HG02759 (cell line): ENCODE measurements at regions not wholly inside any gene's neighbourhood (a gene's known extent, or its start where the extent isn't known, plus 50 kb on each side); places are given as distances from the start of the nearest gene placed in this dataset.

Source experiments
- ATAC-seq: cut with Tn5 transposase; IDR thresholded peaks from one replicate; pipeline ENCODE4 v1.9.1; 2021; ENCODE audit warnings: mild to moderate bottlenecking, moderate library complexity; ENCODE audit not compliant: unreplicated experiment

GRCh38 chr3:81439108-81439507 lies 322.3 kb downstream of the GBE1 start:
- no peak for ATAC-seq

GRCh38 chr3:81437683-81438082 lies 323.8 kb downstream of the GBE1 start:
- no peak for ATAC-seq

- no peak for ATAC-seq
Measured at GRCh38 chr3:81436182-81436581, 325.3 kb downstream of the GBE1 start.

- no peak for ATAC-seq
Measured at GRCh38 chr3:81435050-81435449, 326.4 kb downstream of the GBE1 start.

GRCh38 chr3:81434161-81434560 lies 327.3 kb downstream of the GBE1 start:
- no peak for ATAC-seq

GRCh38 chr3:81433675-81434074 lies 327.8 kb downstream of the GBE1 start:
- no peak for ATAC-seq

GRCh38 chr3:81432456-81432855 lies 329.0 kb downstream of the GBE1 start:
- no peak for ATAC-seq

- no peak for ATAC-seq
Measured at GRCh38 chr3:81426826-81427577, 334.4 kb downstream of the GBE1 start.

- no peak for ATAC-seq
Measured at GRCh38 chr3:81425198-81425868, 336.1 kb downstream of the GBE1 start.

- ATAC-seq = peak; percentile 44
Measured at GRCh38 chr3:81419228-81419627, 342.2 kb downstream of the GBE1 start.

GRCh38 chr3:81416812-81417211 lies 344.6 kb downstream of the GBE1 start:
- ATAC-seq = no peak

GRCh38 chr3:81406318-81406717 lies 355.1 kb downstream of the GBE1 start:
- no peak for ATAC-seq

- ATAC-seq = no peak
Measured at GRCh38 chr3:81395739-81396513, 365.5 kb downstream of the GBE1 start.

GRCh38 chr3:81394651-81395524 lies 366.6 kb downstream of the GBE1 start:
- no peak for ATAC-seq

- ATAC-seq = no peak
Measured at GRCh38 chr3:81393251-81393650, 368.2 kb downstream of the GBE1 start.

GRCh38 chr3:81390796-81391195 lies 370.6 kb downstream of the GBE1 start:
- no peak for ATAC-seq

- no peak for ATAC-seq
Measured at GRCh38 chr3:81388191-81388590, 373.3 kb downstream of the GBE1 start.

- no peak for ATAC-seq
Measured at GRCh38 chr3:81382470-81382869, 379.0 kb downstream of the GBE1 start.

- ATAC-seq = no peak
Measured at GRCh38 chr3:81380234-81380633, 381.2 kb downstream of the GBE1 start.

GRCh38 chr3:81378552-81379293 lies 382.7 kb downstream of the GBE1 start:
- no peak for ATAC-seq
